ENCODE measurements at regions not wholly inside any gene's neighbourhood (a gene's known extent, or its start where the extent isn't known, plus 50 kb on each side); places are given as distances from the start of the nearest gene placed in this dataset.
"Not testable (repeated sequence)": the region's sequence is repeated elsewhere in the genome, so short reads cannot be mapped to it uniquely, and the experiment has no call there.

GRCh38 chr7:128613366-128613765 lies 58.7 kb upstream of the GARIN1A start:
- TF ChIP-seq ZNF565 (CRISPR knock-in tag; conservative IDR thresholded peaks at IDR 0.05; ENCODE audit: low read depth); ZFP3 (CRISPR knock-in tag; IDR thresholded peaks at IDR 0.05); RARB (CRISPR knock-in tag; IDR thresholded peaks at IDR 0.05); CREB5 (CRISPR knock-in tag; IDR thresholded peaks at IDR 0.05; ENCODE audit: low read depth); ZNF8 (CRISPR knock-in tag; IDR thresholded peaks at IDR 0.05); TSHZ2 (CRISPR knock-in tag; IDR thresholded peaks at IDR 0.05); ZFP30 (CRISPR knock-in tag; IDR thresholded peaks at IDR 0.05); TOX (CRISPR knock-in tag; IDR thresholded peaks at IDR 0.05; ENCODE audit: borderline replicate concordance); BACH2 (CRISPR knock-in tag; IDR thresholded peaks at IDR 0.05; ENCODE audit: borderline replicate concordance); POU6F1 (CRISPR knock-in tag; IDR thresholded peaks at IDR 0.05; ENCODE audit: borderline replicate concordance, low read depth): not testable (repeated sequence)
